Bone marrow (tissue), 2 donors: ENCODE measurements at regions not wholly inside any gene's neighbourhood (a gene's known extent, or its start where the extent isn't known, plus 50 kb on each side); places are given as distances from the start of the nearest gene placed in this dataset.
"Not testable (repeated sequence)": the region's sequence is repeated elsewhere in the genome, so short reads cannot be mapped to it uniquely, and the experiment has no call there.

Source experiments
- DNase-seq, 2 donors: peaks; one replicate each; lab custom pipeline; 2025; lab: John Stamatoyannopoulos, UW

DNA sequence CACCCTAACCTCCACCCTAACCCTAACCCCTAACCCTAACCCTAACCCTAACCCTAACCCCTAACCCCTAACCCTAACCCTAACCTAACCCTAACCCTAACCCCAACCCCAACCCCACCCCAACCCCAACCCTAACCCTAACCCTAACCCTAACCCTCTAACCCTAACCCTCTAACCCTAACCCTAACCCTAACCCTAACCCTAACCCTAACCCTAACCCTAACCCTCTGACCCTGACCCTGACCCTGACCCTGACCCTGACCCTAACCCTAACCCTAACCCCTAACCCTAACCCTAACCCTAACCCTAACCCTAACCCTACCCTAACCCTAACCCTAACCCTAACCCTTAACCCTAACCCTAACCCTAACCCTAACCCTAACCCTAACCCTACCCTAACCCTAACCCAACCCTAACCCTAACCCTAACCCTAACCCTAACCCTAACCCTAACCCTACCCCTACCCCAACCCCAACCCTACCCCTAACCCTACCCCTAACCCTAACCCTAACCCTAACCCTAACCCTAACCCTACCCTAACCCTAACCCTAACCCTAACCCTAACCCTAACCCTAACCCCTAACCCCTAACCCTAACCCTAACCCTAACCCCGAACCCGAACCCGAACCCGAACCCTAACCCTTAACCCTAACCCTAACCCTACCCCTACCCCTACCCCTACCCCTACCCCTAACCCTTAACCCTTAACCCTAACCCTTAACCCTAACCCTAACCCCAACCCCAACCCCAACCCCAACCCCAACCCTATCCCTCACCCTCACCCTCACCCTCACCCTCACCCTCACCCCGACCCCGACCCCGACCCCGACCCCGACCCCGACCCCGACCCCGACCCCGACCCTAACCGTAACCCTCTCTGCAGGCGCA, 186.2 kb upstream of the CHL1 start:
- not testable (repeated sequence) for DNase-seq

- DNase-seq: peak in 1 of 2 donors; percentile 1
Observed at GRCh38 chr3:11734-12133, 184.8 kb upstream of the CHL1 start.

DNA sequence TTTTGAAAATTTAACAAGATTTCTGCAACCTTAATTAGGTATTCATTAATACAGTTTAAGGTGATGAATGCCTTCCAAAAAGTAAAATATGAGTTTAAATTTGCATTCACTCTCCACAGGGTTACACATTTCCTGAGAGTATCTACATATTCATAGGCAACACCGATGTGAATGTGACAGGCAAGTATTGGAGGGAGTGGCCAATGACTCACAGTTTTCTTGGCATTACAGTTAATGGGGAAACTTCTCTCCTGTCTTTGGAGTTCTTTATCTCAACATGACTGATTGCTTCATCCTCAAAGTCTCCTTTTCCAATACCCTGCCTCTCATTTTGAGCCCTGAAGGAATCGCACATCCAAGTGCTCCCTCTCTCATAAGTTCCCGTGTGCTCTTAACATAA, 181.9 kb upstream of the CHL1 start:
- no peak for DNase-seq

DNA sequence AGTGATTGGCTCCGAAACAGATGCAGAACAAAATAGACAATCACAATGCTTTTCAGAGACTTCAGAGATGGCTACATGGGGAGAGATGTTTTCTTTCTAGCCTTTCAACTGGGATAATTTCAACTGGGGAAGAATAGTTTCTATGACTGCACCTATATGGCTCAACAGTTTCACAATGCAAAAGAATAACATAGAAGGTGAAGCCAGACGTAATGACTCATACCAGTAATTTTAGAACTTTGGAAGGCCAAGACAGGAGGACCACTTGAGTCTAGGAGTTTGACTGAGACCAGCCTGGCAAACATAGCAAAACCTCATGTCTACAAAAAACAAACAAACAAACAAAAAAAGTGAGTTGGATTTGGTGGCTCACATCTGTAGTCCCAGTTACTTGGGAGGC, 180.2 kb upstream of the CHL1 start:
- DNase-seq: no peak

DNA sequence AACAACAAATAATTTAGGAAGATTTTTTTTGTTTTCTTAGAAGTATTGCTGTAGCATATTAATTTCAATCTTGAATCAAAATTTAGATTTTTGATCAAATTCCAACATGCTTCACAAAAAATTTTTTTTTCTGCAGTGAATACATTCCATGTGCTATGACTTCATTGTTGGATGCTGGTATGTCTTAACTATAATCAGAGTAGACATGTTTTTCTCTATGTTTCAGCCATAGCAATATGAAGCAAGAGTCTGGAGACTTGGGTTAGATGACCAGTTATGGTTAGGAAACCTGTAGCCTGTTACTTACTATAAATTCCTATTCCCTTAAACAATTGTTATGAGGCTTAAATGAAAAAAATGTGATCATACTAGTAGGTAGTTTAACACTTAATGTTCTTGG, 176.1 kb upstream of the CHL1 start:
- no peak for DNase-seq

DNA sequence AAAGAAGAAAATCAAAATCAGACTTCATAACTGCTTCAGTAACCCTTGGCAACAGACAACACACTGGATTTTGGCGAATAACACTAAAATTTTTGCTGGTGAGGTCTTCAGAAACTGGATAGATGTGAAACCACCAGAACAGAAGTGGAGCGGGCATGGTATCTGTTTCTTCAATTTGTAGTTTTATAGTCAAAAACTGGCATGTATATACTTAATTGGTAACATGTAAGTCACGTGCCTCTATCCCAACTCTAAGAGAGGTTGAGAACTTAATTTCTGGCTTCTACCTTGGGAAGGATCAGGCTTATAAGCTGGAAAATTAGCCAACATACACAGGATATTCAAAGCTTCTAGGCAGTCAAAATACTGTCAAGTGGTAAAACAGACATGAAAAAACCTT, 172.6 kb upstream of the CHL1 start:
- no peak for DNase-seq

DNA sequence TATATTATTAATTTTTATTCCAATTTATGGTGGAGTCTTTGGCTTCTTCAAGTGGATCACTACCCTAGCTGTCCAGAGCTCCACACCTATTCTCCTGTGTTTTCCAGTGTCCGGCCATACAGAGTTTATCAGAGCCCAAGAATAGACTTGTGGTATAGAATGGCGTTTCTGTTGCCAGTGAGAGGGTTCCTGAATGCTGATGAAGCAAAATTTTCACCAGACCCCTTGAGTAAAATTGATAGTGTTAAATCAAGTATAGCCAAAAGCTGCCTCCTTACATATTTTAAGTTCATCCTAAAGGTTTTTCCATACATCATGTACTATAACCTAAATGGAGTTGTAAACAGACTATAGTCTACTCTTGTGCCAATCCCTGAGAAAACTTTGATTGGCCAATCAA, 171.5 kb upstream of the CHL1 start:
- DNase-seq: no peak

DNA sequence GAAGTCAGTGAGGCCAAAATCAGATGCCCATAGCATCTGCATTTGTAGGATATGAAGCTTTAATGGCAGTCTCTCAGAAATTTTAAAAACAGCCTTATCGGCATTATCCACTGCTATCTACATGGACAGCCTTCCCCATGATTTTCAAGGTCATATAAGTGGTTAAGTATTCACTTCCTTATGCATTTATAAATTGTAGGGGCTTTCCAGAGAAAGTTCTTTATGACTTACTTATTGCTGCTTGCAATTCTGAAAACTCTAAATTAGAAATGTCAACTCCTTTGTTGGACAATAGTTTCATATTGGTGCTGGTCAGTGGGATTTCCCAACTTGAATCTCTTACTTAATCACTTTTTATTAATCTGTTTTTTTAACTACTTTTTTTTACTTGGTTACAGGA, 160.6 kb upstream of the CHL1 start:
- not testable (repeated sequence) for DNase-seq

GRCh38 chr3:42871-43744, 153.5 kb upstream of the CHL1 start:
- not testable (repeated sequence) for DNase-seq

DNA sequence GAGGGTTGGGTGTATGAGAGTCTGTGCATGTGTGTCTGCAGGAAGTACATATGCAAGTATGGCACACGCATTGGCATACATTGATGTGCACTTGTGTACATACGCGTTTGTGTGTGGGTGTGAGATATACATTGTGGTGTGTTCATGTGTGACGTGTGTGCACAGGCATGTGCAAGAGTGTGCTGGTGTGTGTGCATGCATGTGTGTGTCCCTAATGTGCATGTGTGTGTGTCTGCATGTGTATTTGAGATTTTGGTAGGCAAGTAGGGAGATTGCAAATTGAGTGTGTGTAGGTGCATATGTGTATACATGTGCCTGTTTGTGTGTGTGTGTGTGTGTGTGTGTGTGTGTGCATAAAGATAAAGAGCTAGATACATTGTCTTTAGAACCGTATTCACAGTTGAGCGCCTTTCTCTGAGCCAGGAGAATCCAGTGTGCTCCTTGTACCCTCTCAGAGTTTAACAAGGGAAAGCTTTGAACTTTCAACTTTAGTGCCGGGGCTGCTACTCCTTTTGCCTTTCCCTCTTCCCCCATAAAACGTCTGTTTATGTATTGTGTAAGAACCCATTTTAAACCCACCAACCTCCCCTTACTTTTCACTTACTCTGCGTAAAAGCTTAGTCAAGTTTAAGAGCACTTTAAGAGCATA, 152.4 kb upstream of the CHL1 start:
- no peak for DNase-seq

DNA sequence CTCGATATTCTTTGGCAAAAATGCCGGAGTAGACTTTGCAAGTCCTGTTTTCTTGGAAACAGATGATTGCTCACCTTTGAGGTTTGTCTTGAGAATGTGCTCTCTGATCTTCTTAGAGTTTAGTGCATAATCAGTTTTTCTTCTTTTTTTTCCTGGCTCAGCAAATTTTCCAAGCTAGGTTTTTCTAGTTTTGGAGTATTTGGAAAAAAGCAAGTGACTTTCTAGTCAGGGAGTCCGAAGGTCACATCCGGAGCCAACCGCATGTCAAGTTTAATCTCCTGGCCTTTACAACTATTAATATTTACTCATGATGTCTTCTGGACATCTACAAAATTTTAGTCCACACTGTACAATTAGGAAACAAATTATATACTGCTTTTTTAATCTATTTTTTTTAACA, 151.6 kb upstream of the CHL1 start:
- not testable (repeated sequence) for DNase-seq

- DNase-seq: no peak
Observed at GRCh38 chr3:46576-46975, 150.0 kb upstream of the CHL1 start.

GRCh38 chr3:53441-53840, 143.1 kb upstream of the CHL1 start:
- not testable (repeated sequence) for DNase-seq

DNA sequence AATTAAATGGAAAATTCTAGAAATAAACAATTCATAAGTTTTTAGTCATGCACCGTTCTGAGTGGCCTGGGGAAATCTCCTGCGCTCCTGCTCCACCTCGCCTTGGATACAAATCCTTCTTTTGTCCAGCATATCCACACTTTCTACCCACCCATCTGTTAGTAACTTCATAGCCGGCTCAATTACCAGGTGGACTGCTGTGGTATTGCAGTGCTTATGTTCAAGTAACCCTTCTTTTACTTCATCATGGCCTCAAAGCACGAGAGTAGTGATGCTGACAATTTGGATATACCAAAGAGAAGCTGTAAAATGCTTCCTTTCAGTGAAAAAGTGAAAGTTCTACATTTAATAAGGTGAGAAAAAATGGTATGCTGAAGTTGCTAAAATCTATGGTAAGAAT, 142.3 kb upstream of the CHL1 start:
- DNase-seq: no peak

GRCh38 chr3:56672-57071, 139.9 kb upstream of the CHL1 start:
- DNase-seq: no peak

DNA sequence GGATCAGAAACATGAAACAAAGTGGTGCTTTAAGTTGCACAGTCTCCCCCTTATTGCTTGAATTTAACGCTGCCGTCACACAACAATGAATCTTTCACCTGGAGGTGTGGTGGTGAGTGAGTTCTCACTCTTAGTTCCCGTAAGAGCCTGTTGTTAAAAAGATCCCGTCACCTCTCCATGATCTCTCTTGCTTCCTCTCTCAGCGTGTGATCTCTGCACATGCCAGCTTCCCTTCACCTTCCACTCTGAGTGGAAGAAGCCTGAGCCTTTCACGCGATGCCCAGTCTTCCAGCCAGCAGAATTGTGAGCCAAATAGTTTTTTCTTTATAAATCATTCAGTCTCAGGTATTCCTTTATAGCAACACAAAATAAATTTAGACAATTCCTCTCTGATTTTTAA, 136.7 kb upstream of the CHL1 start:
- DNase-seq: no peak

DNA sequence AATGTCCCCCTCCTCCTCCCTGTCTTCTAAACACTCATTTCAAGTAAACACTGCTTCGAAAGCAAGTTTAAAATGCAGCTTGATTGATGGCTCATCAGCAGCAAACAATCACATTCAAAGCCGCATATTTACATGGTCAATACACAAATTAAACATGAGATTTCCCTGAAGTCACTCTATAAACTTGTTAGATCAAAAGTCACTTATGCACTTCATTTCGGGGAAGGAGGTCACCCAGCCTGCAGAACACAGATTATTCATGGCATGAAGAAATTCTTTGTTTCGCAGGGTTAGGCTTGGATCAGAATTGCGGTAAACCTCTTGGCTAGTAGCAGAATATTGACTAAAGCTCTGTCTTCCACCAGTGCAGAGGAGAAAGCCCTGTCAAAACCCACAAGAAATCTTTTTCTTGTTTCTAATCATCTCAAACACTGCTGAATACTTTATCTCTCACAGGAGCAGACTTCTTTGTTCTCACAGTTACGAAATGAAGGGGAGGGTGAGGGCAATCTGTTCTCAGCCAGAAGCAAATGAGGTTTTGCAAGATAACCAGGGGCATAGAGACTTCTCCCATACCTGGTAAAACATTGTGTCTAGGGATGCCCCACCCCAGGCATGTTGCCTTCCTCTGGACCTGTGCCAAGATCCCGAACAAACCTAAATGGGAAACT, 133.3 kb upstream of the CHL1 start:
- no peak for DNase-seq

- no peak for DNase-seq
Observed at GRCh38 chr3:69690-70089, 126.9 kb upstream of the CHL1 start.

DNA sequence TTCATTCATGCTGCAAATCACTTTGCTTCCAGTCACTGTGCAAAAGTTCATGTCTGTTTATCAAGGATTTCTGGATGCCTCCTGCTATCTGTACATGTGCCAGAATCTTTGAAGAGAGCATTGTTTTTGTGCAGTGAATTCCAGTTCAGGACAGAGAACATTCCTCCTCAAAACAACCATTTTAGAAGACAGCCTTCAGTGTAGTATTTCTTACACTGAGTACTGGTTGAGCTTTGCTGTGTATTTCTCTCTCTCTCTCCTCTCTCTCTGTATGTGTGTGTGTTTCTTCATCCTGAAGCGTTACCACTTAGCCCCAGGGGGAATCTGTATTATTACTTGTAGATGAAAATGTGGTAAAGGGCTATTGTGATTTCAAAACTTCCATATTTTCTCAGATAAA, 123.8 kb upstream of the CHL1 start:
- DNase-seq: no peak

DNA sequence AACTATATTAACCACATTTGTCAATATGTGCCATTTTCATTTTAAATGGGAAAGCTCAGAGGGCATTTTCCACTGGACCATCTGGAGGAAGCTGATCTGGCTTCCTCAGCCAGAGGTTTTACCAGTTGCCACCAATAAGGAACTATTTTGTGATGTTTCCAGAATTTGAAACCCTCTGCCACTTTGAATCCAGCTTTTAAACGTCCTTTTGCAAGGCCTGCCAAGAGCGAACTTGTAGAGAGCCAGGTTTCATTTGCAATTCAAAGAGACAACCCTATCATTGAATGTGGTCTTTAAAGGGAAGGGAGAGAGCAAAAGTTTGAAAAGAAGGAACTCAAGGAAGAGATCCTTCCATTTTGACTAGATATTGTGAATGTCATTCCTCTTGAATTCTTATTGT, 123.3 kb upstream of the CHL1 start:
- no peak for DNase-seq

DNA sequence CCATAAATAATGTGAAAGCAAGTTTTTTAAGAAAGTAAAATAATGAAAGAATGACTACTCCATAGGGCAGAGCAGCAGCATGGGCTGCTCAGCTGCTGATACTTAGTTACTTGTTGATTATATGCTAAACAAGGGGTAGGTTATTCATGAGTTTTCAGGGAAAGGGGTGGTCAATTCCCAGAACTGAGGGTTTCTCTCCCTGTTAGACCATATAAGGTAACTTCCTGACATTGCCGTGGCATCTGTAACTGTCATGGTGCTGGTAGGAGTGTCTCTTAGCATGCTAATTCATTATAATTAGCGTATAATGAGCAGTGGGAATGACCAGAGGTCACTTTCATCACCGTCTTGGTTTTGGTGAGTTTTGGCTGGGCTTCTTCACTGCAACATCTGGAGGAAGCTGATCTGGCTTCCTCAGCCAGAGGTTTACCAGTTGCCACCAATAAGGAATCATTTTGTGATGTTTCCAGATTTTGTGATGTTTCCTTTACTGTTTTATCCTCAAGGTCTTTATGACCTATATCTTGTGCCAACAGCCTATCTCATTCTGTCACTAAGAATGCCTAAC, 121.8 kb upstream of the CHL1 start:
- DNase-seq: no peak

DNA sequence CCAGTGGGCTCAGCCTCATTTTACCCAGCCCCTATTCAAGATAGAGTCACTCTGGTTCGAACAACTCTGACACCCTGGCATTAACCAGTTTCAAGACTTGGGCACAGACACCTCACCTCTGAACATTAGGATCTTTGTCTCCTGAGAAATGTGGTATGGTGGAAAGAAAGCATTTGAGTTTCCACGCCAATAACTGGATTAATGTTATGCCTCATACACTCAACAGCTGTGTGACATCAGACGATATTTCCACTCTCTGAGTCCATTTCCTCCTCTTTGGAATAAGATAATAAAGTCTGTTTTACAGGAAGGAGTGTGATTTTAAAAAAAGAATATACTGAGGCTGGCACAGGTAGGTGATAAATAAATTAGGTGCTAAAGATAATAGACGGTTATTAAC, 121.3 kb upstream of the CHL1 start:
- DNase-seq: no peak
